ENCODE measurements at regions not wholly inside any gene's neighbourhood (a gene's known extent, or its start where the extent isn't known, plus 50 kb on each side); places are given as distances from the start of the nearest gene placed in this dataset.

DNA sequence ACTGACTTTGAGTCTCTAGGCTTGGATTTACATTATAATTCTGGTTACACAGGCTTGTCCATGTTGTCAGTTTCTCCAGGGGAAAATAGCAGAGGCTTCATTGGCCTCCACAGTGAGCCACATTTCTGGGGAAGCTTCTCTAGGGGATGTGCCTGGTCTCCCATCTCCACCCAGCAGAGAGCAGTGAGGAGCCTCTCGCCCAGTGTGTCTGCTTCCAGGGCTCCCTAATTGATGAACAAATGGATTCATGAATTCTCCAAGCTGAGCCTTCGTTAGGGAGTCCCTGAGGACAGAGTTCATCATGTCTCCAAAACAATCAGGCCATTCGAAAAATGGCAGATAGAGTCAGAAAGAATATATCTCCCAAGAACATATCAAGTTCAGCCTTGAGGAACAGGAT lies 162.4 kb upstream of the TOX3 start:
- TF ChIP-seq POLR2AphosphoS5 (IDR thresholded peaks at IDR 0.05; ENCODE audit: low read depth, low read length) (no peak), EP300 (IDR thresholded peaks at IDR 0.05; ENCODE audit: borderline replicate concordance in 1 of 2, low read depth in 2 of 2, low read length in 2 of 2) (no peak), TAF1 (IDR thresholded peaks at IDR 0.05; ENCODE audit: low read depth, low read length) (no peak), EZH2 (IDR thresholded peaks at IDR 0.05; ENCODE audit: low read depth, low read length, severe bottlenecking) (no peak)
